ENCODE measurements at regions not wholly inside any gene's neighbourhood (a gene's known extent, or its start where the extent isn't known, plus 50 kb on each side); places are given as distances from the start of the nearest gene placed in this dataset.
"Not testable (repeated sequence)": the region's sequence is repeated elsewhere in the genome, so short reads cannot be mapped to it uniquely, and the experiment has no call there.

- TF ChIP-seq ZNF462 (CRISPR knock-in tag; IDR thresholded peaks at IDR 0.05) (no peak), POLR2AphosphoS5 (IDR thresholded peaks at IDR 0.05; ENCODE audit: low read depth) (no peak), CREB1 (CRISPR knock-in tag; IDR thresholded peaks at IDR 0.05; ENCODE audit: low read depth) (no peak)
Observed at GRCh38 chr1:5769146-5769545, 223.1 kb downstream of the NPHP4 start (continued).

- Mint-ChIP-seq H3K36me3 (ENCODE audit: low read depth) (peaks cover 8% of the 10 kb centered on the region; the same call in 2 of the 3 replicates), H3K27ac (peak overlapping the region; percentile 94), H3K9me3 (peaks cover 9% of the 10 kb centered on the region), H3K4me1 (peaks cover 47% of the 10 kb centered on the region), H3K27me3 (ENCODE audit: insufficient read depth, low read depth, poor library complexity) (peaks cover 21% of the 10 kb centered on the region), H3K4me3 (no peak overlapping the region)
- DNase-seq (ENCODE audit: low spot score), result no peak
- H3K27me3 ChIP-seq (ENCODE audit: insufficient read depth), result no peaks in the 10 kb centered on the region
- no peaks in the 10 kb centered on the region for H3K9me2 ChIP-seq (ENCODE audit: insufficient read depth)
- TF ChIP-seq EZH2 (IDR thresholded peaks at IDR 0.05; ENCODE audit: low read depth, unreplicated experiment) (no peak), ZNF331 (CRISPR knock-in tag; IDR thresholded peaks at IDR 0.05; ENCODE audit: low read depth) (no peak), NANOG (IDR thresholded peaks at IDR 0.05; ENCODE audit: borderline replicate concordance) (no peak), STAT1 (IDR thresholded peaks at IDR 0.05; ENCODE audit: unreplicated experiment) (no peak)
- H3K36me3 ChIP-seq (ENCODE audit: insufficient read depth), result no peaks in the 10 kb centered on the region
- H4K20me1 ChIP-seq (replicated peaks; ENCODE audit: insufficient read depth), result no peaks in the 10 kb centered on the region
- no peaks in the 10 kb centered on the region for H3K79me2 ChIP-seq (replicated peaks; ENCODE audit: insufficient read depth)
- no peaks in the 10 kb centered on the region for H3K4me1 ChIP-seq (ENCODE audit: insufficient read depth)
- peak; percentile 82 for ATAC-seq
- H3K27ac ChIP-seq (ENCODE audit: low read depth), result no peak overlapping the region
- H2AFZ ChIP-seq, result no peak overlapping the region
- H3K4me3 ChIP-seq, result no peak overlapping the region
- H3K4me2 ChIP-seq, result no peak overlapping the region
- H3F3A ChIP-seq (replicated peaks; ENCODE audit: low read depth), result no peaks in the 10 kb centered on the region
Observed at GRCh38 chr1:5768014-5768413, 224.2 kb downstream of the NPHP4 start.

GRCh38 chr1:5766996-5767395 is 225.2 kb downstream of the NPHP4 start:
- Mint-ChIP-seq H3K4me1 (peaks cover 47% of the 10 kb centered on the region), H3K27me3 (ENCODE audit: insufficient read depth, low read depth, poor library complexity) (peaks cover 25% of the 10 kb centered on the region), H3K27ac (peak overlapping the region; percentile 98), H3K4me3 (peak overlapping the region; percentile 56)
- H3K9me3 Mint-ChIP-seq; H2AFZ ChIP-seq; H3F3A ChIP-seq (replicated peaks; ENCODE audit: low read depth); H3K4me3 ChIP-seq; H3K4me1 ChIP-seq (ENCODE audit: insufficient read depth); DNase-seq (ENCODE audit: low spot score); H3K27me3 ChIP-seq (ENCODE audit: insufficient read depth); H4K20me1 ChIP-seq (replicated peaks; ENCODE audit: insufficient read depth); H3K9me2 ChIP-seq (ENCODE audit: insufficient read depth); H3K36me3 Mint-ChIP-seq (ENCODE audit: low read depth); H3K27ac ChIP-seq (ENCODE audit: low read depth); H3K79me2 ChIP-seq (replicated peaks; ENCODE audit: insufficient read depth); H3K4me2 ChIP-seq; H3K36me3 ChIP-seq (ENCODE audit: insufficient read depth): not testable (repeated sequence)
- peak; percentile 13 for ATAC-seq
